HG03139 (cell line): ENCODE measurements at regions not wholly inside any gene's neighbourhood (a gene's known extent, or its start where the extent isn't known, plus 50 kb on each side); places are given as distances from the start of the nearest gene placed in this dataset.
"Not testable (repeated sequence)": the region's sequence is repeated elsewhere in the genome, so short reads cannot be mapped to it uniquely, and the experiment has no call there.

Experiments
- ATAC-seq: cut with Tn5 transposase; IDR thresholded peaks from one replicate; pipeline ENCODE4 v1.9.1; 2021; ENCODE audit not compliant: unreplicated experiment

- ATAC-seq = no peak
Measured at GRCh38 chr2:146997945-146998344, 846.9 kb upstream of the ACVR2A start.

DNA sequence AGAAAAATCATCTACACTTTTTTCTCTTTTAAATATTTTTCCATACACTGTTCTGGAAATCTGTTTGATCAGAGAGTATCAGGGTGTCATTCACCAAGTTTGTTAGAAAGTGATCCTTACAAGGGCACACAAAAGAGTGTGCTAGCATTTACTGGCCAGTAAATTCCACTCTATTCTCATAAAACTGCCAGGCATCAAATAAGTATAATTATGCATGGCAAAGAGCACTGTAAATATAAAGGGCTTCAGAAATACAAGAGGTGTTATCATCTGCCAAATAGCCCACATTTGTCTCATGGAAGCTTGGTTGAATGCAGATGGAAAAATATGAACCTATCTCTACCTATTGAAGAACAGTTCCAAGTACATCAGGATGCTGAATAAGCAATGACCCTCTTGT is 847.3 kb upstream of the ACVR2A start:
- ATAC-seq = no peak

GRCh38 chr2:146994246-146994645 is 850.6 kb upstream of the ACVR2A start:
- ATAC-seq = no peak

- no peak for ATAC-seq
Measured at GRCh38 chr2:146992466-146992865, 852.4 kb upstream of the ACVR2A start.

- no peak for ATAC-seq
Measured at GRCh38 chr2:146992057-146992456, 852.8 kb upstream of the ACVR2A start.

DNA sequence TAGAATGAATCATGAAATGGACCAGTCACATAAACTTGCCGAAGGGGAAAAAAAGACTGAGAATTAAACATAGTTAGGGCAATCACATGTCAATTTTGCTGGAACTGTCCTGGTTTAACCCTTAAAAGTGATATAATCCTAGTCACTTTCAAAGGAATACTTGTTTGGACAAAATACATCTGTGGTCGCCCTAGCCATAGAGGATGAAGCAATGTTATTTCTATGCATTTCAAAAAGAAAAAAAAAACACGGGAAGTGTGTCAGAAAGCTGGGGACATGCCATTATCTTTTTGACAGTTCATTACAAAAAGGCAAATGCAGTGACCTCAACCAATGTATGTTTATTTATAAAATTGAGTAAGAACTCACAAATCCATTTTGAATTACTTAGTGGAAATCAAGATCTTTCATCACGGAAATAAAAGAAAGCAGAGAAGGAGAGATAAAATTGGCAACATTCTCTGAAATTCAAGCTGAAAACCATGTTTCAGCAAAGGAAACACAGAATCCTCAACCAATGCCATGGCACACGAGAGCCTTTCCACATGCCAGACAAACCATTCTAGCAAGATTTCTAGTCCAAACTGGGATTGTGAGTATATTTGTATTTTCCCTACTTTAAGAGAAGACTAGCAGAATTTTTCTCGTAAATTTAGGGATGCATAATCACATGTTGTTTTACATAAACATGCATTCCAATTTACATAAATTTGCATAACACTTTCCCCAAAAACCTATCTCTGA is 854.3 kb upstream of the ACVR2A start:
- no peak for ATAC-seq

GRCh38 chr2:146989741-146990140 is 855.1 kb upstream of the ACVR2A start:
- no peak for ATAC-seq

GRCh38 chr2:146987996-146988395 is 856.8 kb upstream of the ACVR2A start:
- no peak for ATAC-seq

GRCh38 chr2:146986161-146986560 is 858.7 kb upstream of the ACVR2A start:
- ATAC-seq = no peak

GRCh38 chr2:146985753-146986152 is 859.1 kb upstream of the ACVR2A start:
- ATAC-seq = no peak

DNA sequence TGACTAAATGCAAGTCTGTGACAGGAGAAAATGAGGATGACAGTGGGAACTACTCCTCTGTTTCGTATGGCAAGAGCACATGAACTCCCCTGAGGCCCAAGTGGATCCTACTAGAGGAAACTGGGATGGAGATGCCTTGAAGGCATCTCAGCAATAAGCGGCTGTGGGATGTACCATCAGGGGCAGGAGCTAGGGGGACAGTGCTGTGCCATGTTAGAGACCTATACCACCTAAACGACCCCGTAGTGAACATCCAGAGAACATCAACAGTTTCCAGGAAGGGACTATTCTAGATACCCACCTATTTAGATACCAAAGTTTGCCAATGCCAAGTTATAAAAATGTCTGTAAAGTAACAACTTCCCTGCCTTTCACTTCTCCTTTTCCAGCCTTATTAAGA is 860.8 kb upstream of the ACVR2A start:
- no peak for ATAC-seq

DNA sequence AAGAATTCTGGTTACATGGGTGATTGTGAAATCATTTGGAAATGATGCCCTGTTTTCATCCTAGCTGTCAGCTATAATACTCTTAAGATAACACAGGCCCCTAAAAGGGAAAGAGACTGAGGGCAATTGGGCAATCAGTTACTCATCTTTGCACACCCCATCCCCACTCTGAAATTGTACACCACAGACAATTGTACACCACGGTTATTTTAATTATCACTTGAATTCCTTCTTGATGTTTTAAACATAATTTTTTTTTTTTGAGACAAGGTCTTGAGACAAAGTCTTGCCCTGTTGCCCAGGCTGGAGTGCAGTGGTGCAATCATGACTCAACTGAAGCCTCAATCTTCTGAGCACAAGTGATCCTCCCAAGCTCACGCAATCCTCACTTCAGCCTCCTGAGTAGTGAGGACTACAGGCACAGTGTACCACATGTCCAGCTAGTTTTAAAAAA is 862.4 kb upstream of the ACVR2A start:
- ATAC-seq = no peak

DNA sequence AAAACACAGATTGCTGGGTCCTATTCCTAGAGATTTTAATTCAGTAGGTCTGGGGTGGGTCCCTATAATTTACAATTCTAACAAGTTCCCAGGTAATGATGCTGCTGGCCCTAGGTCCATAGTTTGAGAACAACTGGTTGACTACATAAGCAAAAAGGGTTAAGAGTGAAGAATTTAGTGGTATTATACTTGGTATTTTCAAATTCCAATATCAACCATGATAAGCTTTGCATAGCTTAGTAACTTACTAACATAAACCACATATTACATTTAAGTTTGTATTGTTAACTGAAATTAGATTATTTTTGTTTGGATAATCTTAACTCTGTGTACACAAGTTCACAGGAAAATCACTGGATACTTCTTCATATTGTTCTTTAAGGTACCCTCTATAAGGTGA is 862.9 kb upstream of the ACVR2A start:
- ATAC-seq = no peak

- ATAC-seq = no peak
Measured at GRCh38 chr2:146979746-146980145, 865.1 kb upstream of the ACVR2A start.

DNA sequence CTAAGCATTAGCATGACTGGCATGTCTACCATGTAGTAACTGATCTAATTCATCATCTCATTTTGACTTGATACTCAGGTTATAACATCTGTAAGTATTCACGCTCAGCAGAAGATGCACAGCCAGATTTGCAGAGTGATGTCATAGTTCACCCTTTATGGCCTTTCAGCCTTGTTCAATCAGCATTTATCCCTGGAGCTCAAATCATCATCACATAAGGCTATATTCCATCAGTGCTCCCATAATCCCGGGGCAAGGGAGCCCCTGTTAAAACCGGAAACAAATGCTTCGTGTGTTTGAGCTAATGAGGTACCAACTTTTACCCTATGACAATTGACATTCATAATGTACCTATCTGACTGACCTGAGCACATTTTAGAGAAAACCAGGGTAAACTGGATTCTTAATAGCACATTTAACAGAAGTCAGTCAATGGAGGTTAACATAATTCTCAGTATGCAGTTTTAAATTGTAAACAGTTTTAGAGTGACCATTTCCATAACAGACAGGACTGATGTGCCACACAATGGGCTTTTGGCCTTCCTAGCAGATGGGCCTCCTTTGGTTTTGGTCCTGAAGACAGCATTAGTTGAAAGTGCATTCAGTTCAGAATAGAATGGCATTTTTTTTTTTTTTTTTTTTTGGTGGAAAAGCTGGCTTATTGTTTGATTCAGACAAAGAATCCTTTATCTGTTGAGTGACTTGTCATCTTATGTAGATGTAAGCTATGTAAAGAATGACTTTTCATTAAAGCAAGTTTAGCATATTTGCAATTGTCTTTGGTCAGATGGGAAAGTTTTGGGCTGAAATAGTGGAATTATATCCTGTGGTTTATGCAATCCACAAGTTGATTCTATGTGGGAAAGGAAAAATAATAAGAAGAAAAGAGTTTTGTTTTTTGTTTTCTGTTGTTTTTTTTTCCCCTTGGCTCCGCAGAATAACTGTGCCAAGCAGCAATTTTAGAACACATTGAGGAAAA is 866.0 kb upstream of the ACVR2A start:
- ATAC-seq = no peak

GRCh38 chr2:146970981-146971380 is 873.8 kb upstream of the ACVR2A start:
- not testable (repeated sequence) for ATAC-seq

DNA sequence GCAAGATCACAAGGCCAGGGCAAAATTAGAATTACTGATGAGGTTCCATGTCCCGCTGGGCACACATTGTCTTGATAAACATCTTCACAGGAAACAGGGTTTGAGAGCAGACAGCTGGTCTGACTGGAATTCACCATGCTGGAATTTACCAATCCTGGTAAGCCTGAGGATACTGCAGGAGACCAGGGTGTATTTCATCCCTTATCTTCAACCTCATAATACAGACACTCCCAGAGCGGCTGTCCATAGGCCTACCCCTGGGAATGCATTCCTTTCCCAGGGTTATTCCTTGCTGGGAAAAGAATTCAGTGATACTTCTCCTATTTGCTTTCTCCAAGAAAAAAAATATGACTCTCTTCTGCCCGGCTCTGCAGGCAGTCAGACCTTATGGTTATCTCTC is 875.1 kb upstream of the ACVR2A start:
- not testable (repeated sequence) for ATAC-seq

GRCh38 chr2:146964494-146964893 is 880.3 kb upstream of the ACVR2A start:
- ATAC-seq = no peak

- ATAC-seq = no peak
Measured at GRCh38 chr2:146954544-146954943, 890.3 kb upstream of the ACVR2A start.

- ATAC-seq = no peak
Measured at GRCh38 chr2:146952696-146953095, 892.1 kb upstream of the ACVR2A start.

- ATAC-seq = no peak
Measured at GRCh38 chr2:146950911-146951310, 893.9 kb upstream of the ACVR2A start.

DNA sequence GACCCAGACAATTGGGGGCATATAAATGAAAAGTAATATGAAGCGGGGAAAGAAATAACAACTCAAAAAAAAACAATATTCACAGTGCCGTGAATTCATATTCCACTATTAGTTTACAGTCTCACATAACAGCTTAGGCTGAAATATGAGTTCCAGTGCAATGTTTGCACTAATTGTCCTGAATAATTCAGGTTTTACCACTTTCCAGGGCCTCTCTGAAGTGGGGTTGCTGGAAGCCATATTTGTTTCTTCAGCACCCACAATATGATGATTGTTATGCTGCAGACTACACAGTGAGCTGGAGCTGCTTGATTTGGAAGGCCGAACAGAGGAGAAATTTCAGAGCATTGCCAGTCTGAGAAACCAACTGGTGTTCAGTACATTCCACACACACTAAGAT is 894.5 kb upstream of the ACVR2A start:
- ATAC-seq = no peak
